Prostate gland (tissue), 2 donors: ENCODE measurements at regions not wholly inside any gene's neighbourhood (a gene's known extent, or its start where the extent isn't known, plus 50 kb on each side); places are given as distances from the start of the nearest gene placed in this dataset.

Experiments
- DNase-seq: peaks from one replicate; pipeline ENCODE4 v3.0.0-alpha.2; 2019; ENCODE audit warnings: low spot score
- H3K27ac ChIP-seq, 2 donors: fragments of 200-600 bp; sonication (generic); 2 replicates each; pipeline ENCODE4 v1.5.1; 2017 to 2019
- H3K27me3 ChIP-seq: fragments of 200-600 bp; sonication (generic); replicated peaks from 2 replicates; pipeline ENCODE4 v1.5.1; 2019; ENCODE audit not compliant: insufficient read depth
- H3K36me3 ChIP-seq, 2 donors: fragments of 200-600 bp; sonication (generic); 1 replicate in 1 of 2; 2 replicates in 1 of 2; pipeline versions ENCODE4 v1.5.1 to v1.8.1; 2017 to 2019
- H3K4me1 ChIP-seq: fragments of 200-600 bp; sonication (generic); replicated peaks from 2 replicates; pipeline ENCODE4 v1.5.1; 2019
- H3K4me3 ChIP-seq, 2 donors: fragments of 200-600 bp; sonication (generic); 2 replicates each; pipeline ENCODE4 v1.5.1; 2017 to 2019
- H3K9me3 ChIP-seq: fragments of 200-600 bp; sonication (generic); 2 replicates; pipeline ENCODE4 v1.5.1; 2017
- POLR2A ChIP-seq: fragments of 450-650 bp; IDR thresholded peaks from one replicate; pipeline ENCODE4 v1.6.1; 2016; ENCODE audit warnings: antibody characterized with exemption, mild to moderate bottlenecking
- POLR2AphosphoS5 ChIP-seq: sonication (generic); formaldehyde crosslinking; IDR thresholded peaks from one replicate; pipeline ENCODE4 v1.6.1; 2017; ENCODE audit warnings: antibody characterized with exemption
- WGBS: methylation state at CpG from one replicate; pipeline ENCODE4 v1.1.5; 2018; 5-methylcytosine and 5-hydroxymethylcytosine counted together
- intact Hi-C: fragments of 100-400 bp; cut with DNase I; formaldehyde crosslinking; loops from one replicate; pipeline ENCODE4 v1.14.2; 2022
- TF ChIP-seq, protein P1 (sequence below), 4 experiments: fragments of 200-600 bp in 2 of 4; fragments of 450-650 bp in 2 of 4; sonication (generic) in 2 of 4; IDR thresholded peaks; 1 replicate in 3 of 4; 2 replicates in 1 of 4; pipeline ENCODE4 v1.5.1; 2016 to 2019; ENCODE audit warnings: antibody characterized with exemption in 4 of 4, mild to moderate bottlenecking in 2 of 4, moderate library complexity in 2 of 4

DNA sequence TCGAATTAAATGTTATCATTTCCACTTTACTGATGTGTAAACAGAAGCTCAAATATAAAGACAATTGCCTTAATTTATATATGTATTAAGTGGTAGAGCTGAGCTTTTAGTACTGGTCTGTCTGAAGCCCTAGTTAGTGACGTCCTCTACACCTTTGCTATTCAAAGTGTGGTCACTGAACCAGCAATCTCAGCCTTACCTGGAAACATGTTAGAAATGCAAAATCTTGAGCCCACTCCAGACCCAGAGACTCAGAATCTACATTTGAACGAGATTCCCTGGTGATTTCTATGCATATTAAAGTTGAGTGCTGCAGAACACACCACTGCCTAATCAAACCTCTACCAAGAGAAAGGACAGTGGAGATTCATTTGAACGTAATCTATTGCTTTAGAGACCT lies 88.3 kb upstream of the MPDZ start:
- WGBS = 78% methylated on average over 4 of the region's 4 CpGs
- Histone ChIP-seq H3K4me3 (no peak overlapping the region), H3K36me3 (no peaks in the 10 kb centered on the region), H3K27me3 (no peaks in the 10 kb centered on the region), H3K27ac (no peak overlapping the region), H3K4me1 (no peaks in the 10 kb centered on the region), H3K9me3 (no peaks in the 10 kb centered on the region)
- intact Hi-C loops = no loop called here
- no peak for DNase-seq
- TF ChIP-seq, protein P1, sequence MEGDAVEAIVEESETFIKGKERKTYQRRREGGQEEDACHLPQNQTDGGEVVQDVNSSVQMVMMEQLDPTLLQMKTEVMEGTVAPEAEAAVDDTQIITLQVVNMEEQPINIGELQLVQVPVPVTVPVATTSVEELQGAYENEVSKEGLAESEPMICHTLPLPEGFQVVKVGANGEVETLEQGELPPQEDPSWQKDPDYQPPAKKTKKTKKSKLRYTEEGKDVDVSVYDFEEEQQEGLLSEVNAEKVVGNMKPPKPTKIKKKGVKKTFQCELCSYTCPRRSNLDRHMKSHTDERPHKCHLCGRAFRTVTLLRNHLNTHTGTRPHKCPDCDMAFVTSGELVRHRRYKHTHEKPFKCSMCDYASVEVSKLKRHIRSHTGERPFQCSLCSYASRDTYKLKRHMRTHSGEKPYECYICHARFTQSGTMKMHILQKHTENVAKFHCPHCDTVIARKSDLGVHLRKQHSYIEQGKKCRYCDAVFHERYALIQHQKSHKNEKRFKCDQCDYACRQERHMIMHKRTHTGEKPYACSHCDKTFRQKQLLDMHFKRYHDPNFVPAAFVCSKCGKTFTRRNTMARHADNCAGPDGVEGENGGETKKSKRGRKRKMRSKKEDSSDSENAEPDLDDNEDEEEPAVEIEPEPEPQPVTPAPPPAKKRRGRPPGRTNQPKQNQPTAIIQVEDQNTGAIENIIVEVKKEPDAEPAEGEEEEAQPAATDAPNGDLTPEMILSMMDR (IDR thresholded peaks at IDR 0.05) = no peak
- no peak for TF ChIP-seq POLR2AphosphoS5
- no peak for TF ChIP-seq POLR2A

DNA sequence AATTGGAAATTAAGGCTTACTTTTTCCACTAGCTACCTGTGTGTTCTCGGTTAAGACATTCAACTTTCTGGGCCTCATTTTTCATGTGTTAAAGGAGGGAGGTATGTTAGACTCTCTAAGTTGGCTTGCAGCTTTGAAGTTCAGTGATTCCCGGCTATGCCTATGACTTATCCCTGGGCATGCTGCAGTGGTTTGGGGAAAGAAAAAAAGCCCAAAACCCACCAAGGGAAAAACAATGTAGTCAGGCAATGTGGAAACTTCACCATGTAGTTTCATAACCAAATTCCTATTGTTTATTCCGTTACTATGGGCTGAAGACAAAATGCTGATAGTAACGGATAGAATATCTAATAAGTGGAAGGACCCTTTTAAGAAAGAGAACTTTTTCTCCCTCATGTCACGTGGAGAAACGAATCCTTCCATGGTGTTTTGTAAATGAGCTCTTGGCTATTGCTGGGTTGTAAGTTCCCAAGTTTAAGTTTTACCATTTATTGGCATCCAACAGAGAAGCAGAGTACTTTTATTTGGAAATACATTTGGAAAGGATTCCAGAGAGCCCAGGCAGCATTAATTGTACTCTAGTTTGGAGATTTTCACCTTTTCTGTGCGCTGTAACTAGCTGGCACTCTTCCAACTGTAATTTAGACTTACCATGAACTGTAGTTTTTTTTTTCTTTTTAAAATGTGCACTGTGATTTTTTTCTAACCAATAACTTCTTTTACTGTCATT lies 84.9 kb upstream of the MPDZ start:
- Histone ChIP-seq H3K27me3 (no peaks in the 10 kb centered on the region), H3K27ac (no peak overlapping the region), H3K4me3 (no peak overlapping the region), H3K4me1 (no peaks in the 10 kb centered on the region), H3K36me3 (no peaks in the 10 kb centered on the region), H3K9me3 (no peaks in the 10 kb centered on the region)
- intact Hi-C loops = no loop called here
- no peak for DNase-seq
- 46% methylated on average over 7 of the region's 7 CpGs for WGBS
- TF ChIP-seq, protein P1 (IDR thresholded peaks at IDR 0.05) = no peak
- no peak for TF ChIP-seq POLR2AphosphoS5
- no peak for TF ChIP-seq POLR2A

- H3K27ac ChIP-seq = no peak overlapping the region
- H3K36me3 ChIP-seq = no peaks in the 10 kb centered on the region
- no peaks in the 10 kb centered on the region for H3K27me3 ChIP-seq
- intact Hi-C loops = no loop called here
- no peak overlapping the region for H3K4me3 ChIP-seq
- no peak for TF ChIP-seq POLR2AphosphoS5
- TF ChIP-seq, protein P1 (IDR thresholded peaks at IDR 0.05) = no peak
- TF ChIP-seq POLR2A = no peak
- no peaks in the 10 kb centered on the region for H3K9me3 ChIP-seq
- no peaks in the 10 kb centered on the region for H3K4me1 ChIP-seq
- DNase-seq = no peak
Observed at GRCh38 chr9:13361076-13361475, 81.6 kb upstream of the MPDZ start.

GRCh38 chr9:13360188-13360587 lies 80.7 kb upstream of the MPDZ start:
- no peaks in the 10 kb centered on the region for H3K36me3 ChIP-seq
- intact Hi-C loops = no loop called here
- DNase-seq = no peak
- H3K27ac ChIP-seq = no peak overlapping the region
- no peaks in the 10 kb centered on the region for H3K27me3 ChIP-seq
- no peaks in the 10 kb centered on the region for H3K4me1 ChIP-seq
- TF ChIP-seq, protein P1 (IDR thresholded peaks at IDR 0.05) = no peak
- no peak for TF ChIP-seq POLR2A
- no peak for TF ChIP-seq POLR2AphosphoS5
- no peak overlapping the region for H3K4me3 ChIP-seq
- no peaks in the 10 kb centered on the region for H3K9me3 ChIP-seq

GRCh38 chr9:13358128-13358527 lies 78.6 kb upstream of the MPDZ start:
- H3K4me3 ChIP-seq = no peak overlapping the region
- intact Hi-C loops = loop anchor here (10.0 kb wide), 1 partner anchor 1077 kb away; no protein-coding TSS in a partner anchor
- H3K36me3 ChIP-seq = no peaks in the 10 kb centered on the region
- H3K4me1 ChIP-seq = no peaks in the 10 kb centered on the region
- no peaks in the 10 kb centered on the region for H3K9me3 ChIP-seq
- no peak for DNase-seq
- H3K27me3 ChIP-seq = no peaks in the 10 kb centered on the region
- no peak overlapping the region for H3K27ac ChIP-seq
- TF ChIP-seq POLR2AphosphoS5 (no peak), POLR2A (no peak)
- TF ChIP-seq, protein P1 (IDR thresholded peaks at IDR 0.05) = no peak
